ENCODE measurements at regions not wholly inside any gene's neighbourhood (a gene's known extent, or its start where the extent isn't known, plus 50 kb on each side); places are given as distances from the start of the nearest gene placed in this dataset.

GRCh38 chr3:72494626-72495025, 353.6 kb downstream of the SHQ1 start:
- peaks cover 0 to 1% (median 0%) of the 10 kb centered on the region in 3 experiments; a peak in 1 of 7 replicates for H3K36me3 Mint-ChIP-seq (ENCODE audit: insufficient read depth in 1 of 3, low read depth in 3 of 3)
- H2BK20ac ChIP-seq (ENCODE audit: low read depth, low read length, poor library complexity, severe bottlenecking), result no peak overlapping the region
- H3K79me1 ChIP-seq (ENCODE audit: insufficient read depth, low read depth, low read length, poor library complexity, severe bottlenecking), result no peaks in the 10 kb centered on the region
- H3K9me3 ChIP-seq (ENCODE audit: control insufficient read depth, low read depth, low read length), result no peaks in the 10 kb centered on the region
- no peak overlapping the region for H3K14ac ChIP-seq (ENCODE audit: insufficient read depth, low read length)
- no peaks in the 10 kb centered on the region for H3K79me2 ChIP-seq (ENCODE audit: insufficient read depth, low read length)
- no peak overlapping the region for H4K8ac ChIP-seq (replicated peaks; ENCODE audit: insufficient read length, low read depth, low read length)
- no peak for DNase-seq
- peaks cover 22 to 26% of the 10 kb centered on the region in 2 experiments for H3K4me1 Mint-ChIP-seq
- H2BK120ac ChIP-seq (ENCODE audit: low read depth, low read length, poor library complexity, severe bottlenecking), result no peak overlapping the region
- no peak overlapping the region for H3K23ac ChIP-seq (ENCODE audit: insufficient read length, low read depth, low read length)
- H3K56ac ChIP-seq (ENCODE audit: insufficient read length, low read depth, low read length), result no peak overlapping the region
- H3T11ph ChIP-seq (ENCODE audit: low read length), result no peak overlapping the region
- no peak overlapping the region for H3K18ac ChIP-seq (ENCODE audit: insufficient read length, low read depth, low read length)
- H3K4me3 Mint-ChIP-seq, result no peak overlapping the region
- H3K4me1 ChIP-seq (ENCODE audit: insufficient read depth, low read length), result peaks cover 2% of the 10 kb centered on the region; the same call in 1 of the 2 replicates
- no peak overlapping the region for H4K5ac ChIP-seq (ENCODE audit: insufficient read length, low read depth, low read length)
- H2BK5ac ChIP-seq (ENCODE audit: insufficient read length, low read length), result no peak overlapping the region
- no peak overlapping the region for H4K91ac ChIP-seq (ENCODE audit: insufficient read length, low read depth, low read length)
- peaks cover 7% of the 10 kb centered on the region; the same call in 1 of the 2 replicates for H3K27me3 Mint-ChIP-seq (ENCODE audit: low read depth)
- no peak overlapping the region for H2BK15ac ChIP-seq (ENCODE audit: low read depth, low read length)
- no peak overlapping the region for H3K9ac ChIP-seq (ENCODE audit: extremely low read depth, insufficient read length, low read length)
- H3K9me3 Mint-ChIP-seq, result peaks cover 0 to 5% of the 10 kb centered on the region in 2 experiments; a peak in 2 of 5 replicates
- no peaks in the 10 kb centered on the region for H3K27me3 ChIP-seq (ENCODE audit: insufficient read depth, low read length)
- H2BK12ac ChIP-seq (ENCODE audit: insufficient read length, low read depth, low read length), result no peak overlapping the region
- H2AFZ ChIP-seq (ENCODE audit: low read length), result no peak overlapping the region
- H4K20me1 ChIP-seq (ENCODE audit: control insufficient read depth, insufficient read depth, insufficient read length), result no peaks in the 10 kb centered on the region
- no peak overlapping the region for H2AK5ac ChIP-seq (ENCODE audit: insufficient read length, low read length)
- H3K4ac ChIP-seq (ENCODE audit: low read depth, low read length), result no peak overlapping the region
- H3K4me2 ChIP-seq (ENCODE audit: insufficient read depth, insufficient read length, low read length), result no peak overlapping the region
- no CpG with 5 or more reads among the region's 2 CpGs for WGBS (ENCODE audit: extremely low coverage, insufficient read length, low lambda C conversion rate)
- TF ChIP-seq CTCF (conservative IDR thresholded peaks at IDR 0.05), result no peak
- no peaks in the 10 kb centered on the region for H3K23me2 ChIP-seq (ENCODE audit: insufficient read length, low read depth, low read length, poor library complexity, severe bottlenecking)
- H3K27ac ChIP-seq (ENCODE audit: insufficient read length, low read depth, low read length), result no peak overlapping the region
- H3K27ac Mint-ChIP-seq, result no peak overlapping the region

All from H9 (cell line).